ENCODE measurements at regions not wholly inside any gene's neighbourhood (a gene's known extent, or its start where the extent isn't known, plus 50 kb on each side); places are given as distances from the start of the nearest gene placed in this dataset.

DNA sequence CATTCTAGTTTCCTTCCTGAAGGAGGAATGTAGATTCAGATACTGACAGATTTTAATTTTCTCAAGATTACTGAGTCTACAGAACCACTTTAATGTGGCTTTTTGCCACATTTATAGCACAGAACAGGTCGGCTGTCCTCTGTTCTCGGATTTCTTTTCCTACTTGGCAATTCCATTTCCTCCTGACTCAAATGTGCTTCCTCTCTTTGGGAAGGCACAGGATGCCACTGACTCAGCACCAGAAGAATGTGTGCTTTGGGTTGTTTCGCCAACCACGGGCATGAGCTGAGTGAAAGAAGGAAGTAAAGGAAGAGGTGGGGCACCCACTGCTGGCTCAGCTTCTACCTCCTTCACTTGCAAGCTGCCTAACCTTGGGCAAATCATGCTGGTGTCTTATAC lies 970.6 kb upstream of the ACVR2A start:
- H3K9me3 Mint-ChIP-seq = no peaks in the 10 kb centered on the region
- H3K36me3 Mint-ChIP-seq (ENCODE audit: low read depth) = no peaks in the 10 kb centered on the region
- H3K27ac Mint-ChIP-seq = no peak overlapping the region
- intact Hi-C loops (cut with micrococcal nuclease) = no loop called here
- no peak overlapping the region for H3K4me3 Mint-ChIP-seq (ENCODE audit: low read depth)
- H3K27me3 Mint-ChIP-seq (ENCODE audit: low read depth) = no peaks in the 10 kb centered on the region
- DNase-seq (ENCODE audit: low spot score) = no peak
- H3K4me1 Mint-ChIP-seq (ENCODE audit: low read depth) = no peaks in the 10 kb centered on the region

DNA sequence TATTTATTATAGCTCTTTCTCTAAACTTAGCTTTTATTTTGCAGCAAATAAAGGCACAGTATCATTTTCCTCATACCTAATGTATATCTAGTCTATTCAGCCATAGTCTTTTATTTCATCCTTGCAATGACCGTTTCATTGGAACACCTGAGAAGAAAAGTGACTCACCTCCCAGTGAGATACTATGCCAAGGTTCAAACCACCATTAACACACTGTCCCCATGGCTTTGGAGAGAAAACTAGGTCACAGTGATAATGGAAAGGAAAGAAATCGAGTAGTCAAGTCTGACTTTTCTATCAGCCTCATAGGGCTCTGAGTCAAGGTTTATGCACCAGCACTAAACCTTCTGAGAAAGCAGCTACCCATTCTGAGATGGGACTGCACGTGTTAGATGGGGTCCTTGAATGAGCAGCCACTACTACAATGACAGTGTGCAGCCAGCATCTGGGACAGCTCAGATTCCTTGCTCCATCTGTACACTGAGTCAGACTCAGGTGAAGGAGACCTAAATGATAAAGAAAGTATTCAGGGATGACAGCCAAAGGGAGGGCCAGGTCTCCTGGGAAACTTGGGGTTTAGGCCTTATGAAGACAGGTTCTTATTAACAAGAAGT lies 971.1 kb upstream of the ACVR2A start:
- Mint-ChIP-seq H3K27me3 (ENCODE audit: low read depth) (no peaks in the 10 kb centered on the region), H3K4me3 (ENCODE audit: low read depth) (no peak overlapping the region), H3K9me3 (no peaks in the 10 kb centered on the region), H3K27ac (no peak overlapping the region), H3K36me3 (ENCODE audit: low read depth) (no peaks in the 10 kb centered on the region), H3K4me1 (ENCODE audit: low read depth) (no peaks in the 10 kb centered on the region)
- intact Hi-C loops (cut with micrococcal nuclease) = no loop called here
- no peak for DNase-seq (ENCODE audit: low spot score)

GRCh38 chr2:146873056-146873455 lies 971.8 kb upstream of the ACVR2A start:
- Mint-ChIP-seq H3K27ac (no peak overlapping the region), H3K36me3 (ENCODE audit: low read depth) (no peaks in the 10 kb centered on the region), H3K4me1 (ENCODE audit: low read depth) (no peaks in the 10 kb centered on the region), H3K27me3 (ENCODE audit: low read depth) (no peaks in the 10 kb centered on the region), H3K9me3 (no peaks in the 10 kb centered on the region), H3K4me3 (ENCODE audit: low read depth) (no peak overlapping the region)
- DNase-seq (ENCODE audit: low spot score) = no peak
- intact Hi-C loops (cut with micrococcal nuclease) = no loop called here

GRCh38 chr2:146870691-146871090 lies 974.1 kb upstream of the ACVR2A start:
- peaks cover under 1% of the 10 kb centered on the region for H3K9me3 Mint-ChIP-seq
- H3K4me1 Mint-ChIP-seq (ENCODE audit: low read depth) = no peaks in the 10 kb centered on the region
- no peaks in the 10 kb centered on the region for H3K36me3 Mint-ChIP-seq (ENCODE audit: low read depth)
- intact Hi-C loops (cut with micrococcal nuclease) = no loop called here
- no peak for DNase-seq (ENCODE audit: low spot score)
- no peak overlapping the region for H3K4me3 Mint-ChIP-seq (ENCODE audit: low read depth)
- H3K27me3 Mint-ChIP-seq (ENCODE audit: low read depth) = no peaks in the 10 kb centered on the region
- H3K27ac Mint-ChIP-seq = no peak overlapping the region

DNA sequence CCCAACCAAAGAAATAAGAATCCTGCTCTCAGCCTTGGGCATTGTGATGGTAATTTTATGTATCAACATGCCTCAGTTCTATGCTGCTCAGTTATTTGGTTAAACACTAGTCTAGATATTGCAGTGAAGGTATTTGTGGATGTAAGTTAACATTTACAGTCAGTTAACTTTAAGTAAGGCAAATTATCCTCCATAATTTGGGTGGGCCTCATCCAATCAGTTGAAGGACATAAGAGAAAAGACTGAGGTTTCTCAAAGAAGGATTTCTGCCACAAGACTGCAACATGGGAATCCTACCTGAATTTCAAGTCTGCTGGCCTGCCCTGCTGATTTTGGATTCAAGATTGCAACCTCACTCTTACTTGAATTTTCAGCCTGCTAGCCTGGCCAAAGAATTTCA lies 975.5 kb upstream of the ACVR2A start:
- H3K4me3 Mint-ChIP-seq (ENCODE audit: low read depth) = no peak overlapping the region
- DNase-seq (ENCODE audit: low spot score) = no peak
- intact Hi-C loops (cut with micrococcal nuclease) = no loop called here
- no peaks in the 10 kb centered on the region for H3K4me1 Mint-ChIP-seq (ENCODE audit: low read depth)
- H3K27me3 Mint-ChIP-seq (ENCODE audit: low read depth) = no peaks in the 10 kb centered on the region
- H3K27ac Mint-ChIP-seq = no peak overlapping the region
- no peaks in the 10 kb centered on the region for H3K36me3 Mint-ChIP-seq (ENCODE audit: low read depth)
- peaks cover 12% of the 10 kb centered on the region for H3K9me3 Mint-ChIP-seq

DNA sequence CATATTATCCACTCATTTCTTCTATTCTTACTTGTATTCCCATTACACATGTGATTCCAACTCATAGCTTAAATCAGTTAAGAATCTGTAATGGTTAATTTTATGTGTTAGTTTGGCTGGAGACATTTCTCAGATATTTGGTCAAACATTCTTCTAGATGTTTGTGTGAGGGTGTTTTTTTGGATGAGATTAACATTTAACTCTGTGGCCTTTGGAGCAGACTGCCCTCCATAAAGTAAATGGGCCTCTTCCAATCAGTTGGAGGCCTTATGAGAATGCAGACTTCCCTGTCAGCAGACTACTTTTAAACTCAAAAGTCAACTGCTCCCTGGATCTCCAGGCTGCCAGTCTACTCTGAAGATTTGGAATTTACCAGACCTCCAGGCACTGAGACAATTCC lies 976.8 kb upstream of the ACVR2A start:
- no peaks in the 10 kb centered on the region for H3K27me3 Mint-ChIP-seq (ENCODE audit: low read depth)
- no peak overlapping the region for H3K4me3 Mint-ChIP-seq (ENCODE audit: low read depth)
- no peaks in the 10 kb centered on the region for H3K4me1 Mint-ChIP-seq (ENCODE audit: low read depth)
- H3K27ac Mint-ChIP-seq = no peak overlapping the region
- intact Hi-C loops (cut with micrococcal nuclease) = no loop called here
- H3K36me3 Mint-ChIP-seq (ENCODE audit: low read depth) = no peaks in the 10 kb centered on the region
- peaks cover 12% of the 10 kb centered on the region for H3K9me3 Mint-ChIP-seq
- DNase-seq (ENCODE audit: low spot score) = no peak

- Mint-ChIP-seq H3K27me3 (ENCODE audit: low read depth) (no peaks in the 10 kb centered on the region), H3K27ac (no peak overlapping the region), H3K4me3 (ENCODE audit: low read depth) (no peak overlapping the region), H3K9me3 (peaks cover 12% of the 10 kb centered on the region), H3K36me3 (ENCODE audit: low read depth) (no peaks in the 10 kb centered on the region), H3K4me1 (ENCODE audit: low read depth) (no peaks in the 10 kb centered on the region)
- no peak for DNase-seq (ENCODE audit: low spot score)
- intact Hi-C loops (cut with micrococcal nuclease) = no loop called here
Observed at GRCh38 chr2:146867477-146867986, 977.3 kb upstream of the ACVR2A start.

DNA sequence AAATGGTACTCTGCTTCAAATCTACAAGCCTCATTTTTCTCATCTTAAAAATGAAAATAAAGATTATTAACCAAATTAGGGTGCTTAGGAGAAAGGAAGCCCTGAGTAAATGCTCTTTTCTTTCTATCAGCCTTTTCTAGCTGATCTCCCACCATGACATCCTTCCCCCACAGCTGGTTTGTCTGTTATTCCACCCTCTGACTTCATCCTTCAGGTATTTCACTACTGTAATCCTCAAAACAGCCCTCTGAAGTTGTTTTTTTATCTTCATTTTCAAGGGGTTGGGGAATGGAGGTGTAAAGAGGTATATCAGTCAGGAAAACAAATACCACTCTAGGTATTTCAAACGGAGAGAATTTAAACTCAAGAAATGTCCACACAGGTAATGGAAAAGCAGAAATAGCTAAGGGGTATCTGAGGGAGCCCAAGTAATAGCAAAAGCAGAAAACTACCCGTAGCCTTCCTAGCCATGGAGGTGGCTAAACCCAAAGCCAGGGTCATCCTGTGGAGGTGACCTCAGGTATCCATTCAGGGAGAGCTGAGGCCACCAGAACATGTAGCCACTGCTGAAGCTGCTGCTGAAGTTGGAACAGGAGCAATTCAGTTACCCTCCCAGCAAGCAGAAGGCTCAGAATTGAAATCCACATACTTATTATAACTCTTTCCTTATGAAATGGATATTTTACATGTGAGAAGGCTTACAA lies 990.9 kb upstream of the ACVR2A start:
- H3K4me3 Mint-ChIP-seq (ENCODE audit: low read depth) = no peak overlapping the region
- DNase-seq (ENCODE audit: low spot score) = no peak
- no peaks in the 10 kb centered on the region for H3K9me3 Mint-ChIP-seq
- intact Hi-C loops (cut with micrococcal nuclease) = no loop called here
- H3K36me3 Mint-ChIP-seq (ENCODE audit: low read depth) = no peaks in the 10 kb centered on the region
- H3K4me1 Mint-ChIP-seq (ENCODE audit: low read depth) = no peaks in the 10 kb centered on the region
- H3K27me3 Mint-ChIP-seq (ENCODE audit: low read depth) = no peaks in the 10 kb centered on the region
- H3K27ac Mint-ChIP-seq = no peak overlapping the region

- Mint-ChIP-seq H3K27me3 (ENCODE audit: low read depth) (no peaks in the 10 kb centered on the region), H3K27ac (no peak overlapping the region), H3K4me1 (ENCODE audit: low read depth) (no peaks in the 10 kb centered on the region), H3K4me3 (ENCODE audit: low read depth) (no peak overlapping the region), H3K36me3 (ENCODE audit: low read depth) (no peaks in the 10 kb centered on the region), H3K9me3 (no peaks in the 10 kb centered on the region)
- intact Hi-C loops (cut with micrococcal nuclease) = no loop called here
- DNase-seq (ENCODE audit: low spot score) = no peak
Observed at GRCh38 chr2:146852661-146853060, 992.2 kb upstream of the ACVR2A start.

DNA sequence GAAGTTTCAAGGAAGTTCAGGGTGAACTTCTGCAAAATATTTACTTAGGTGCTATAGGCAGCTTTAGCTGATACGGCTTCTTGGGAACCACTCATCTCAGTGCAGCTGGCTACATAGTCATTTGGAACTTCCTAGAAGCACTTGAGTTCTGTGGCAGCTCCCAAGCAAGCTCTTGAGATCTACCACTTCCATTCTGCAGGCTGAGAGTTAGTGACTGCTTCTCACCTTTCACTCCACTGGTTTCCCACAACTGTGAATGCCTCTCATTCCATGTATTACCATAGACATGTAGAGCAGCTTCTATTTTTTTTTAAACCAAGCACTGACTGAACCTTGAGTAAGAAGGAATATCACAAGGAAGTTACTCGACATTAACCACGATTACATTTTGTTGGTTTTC lies 994.1 kb upstream of the ACVR2A start:
- Mint-ChIP-seq H3K4me1 (ENCODE audit: low read depth) (no peaks in the 10 kb centered on the region), H3K27ac (no peak overlapping the region), H3K9me3 (no peaks in the 10 kb centered on the region), H3K36me3 (ENCODE audit: low read depth) (no peaks in the 10 kb centered on the region), H3K4me3 (ENCODE audit: low read depth) (no peak overlapping the region), H3K27me3 (ENCODE audit: low read depth) (no peaks in the 10 kb centered on the region)
- no peak for DNase-seq (ENCODE audit: low spot score)
- intact Hi-C loops (cut with micrococcal nuclease) = no loop called here

- intact Hi-C loops (cut with micrococcal nuclease) = no loop called here
- no peaks in the 10 kb centered on the region for H3K4me1 Mint-ChIP-seq (ENCODE audit: low read depth)
- H3K4me3 Mint-ChIP-seq (ENCODE audit: low read depth) = no peak overlapping the region
- H3K9me3 Mint-ChIP-seq = no peaks in the 10 kb centered on the region
- no peaks in the 10 kb centered on the region for H3K36me3 Mint-ChIP-seq (ENCODE audit: low read depth)
- no peaks in the 10 kb centered on the region for H3K27me3 Mint-ChIP-seq (ENCODE audit: low read depth)
- no peak for DNase-seq (ENCODE audit: low spot score)
- H3K27ac Mint-ChIP-seq = no peak overlapping the region
Observed at GRCh38 chr2:146847846-146848245, 997.0 kb upstream of the ACVR2A start.

GRCh38 chr2:146844226-146844990 lies 1000.4 kb upstream of the ACVR2A start:
- Mint-ChIP-seq H3K27ac (no peak overlapping the region), H3K27me3 (ENCODE audit: low read depth) (no peaks in the 10 kb centered on the region), H3K4me3 (ENCODE audit: low read depth) (no peak overlapping the region), H3K9me3 (no peaks in the 10 kb centered on the region), H3K4me1 (ENCODE audit: low read depth) (no peaks in the 10 kb centered on the region), H3K36me3 (ENCODE audit: low read depth) (no peaks in the 10 kb centered on the region)
- DNase-seq (ENCODE audit: low spot score) = no peak
- intact Hi-C loops (cut with micrococcal nuclease) = no loop called here

GRCh38 chr2:146837857-146838256 lies 1007.0 kb upstream of the ACVR2A start:
- H3K27ac Mint-ChIP-seq = no peak overlapping the region
- no peaks in the 10 kb centered on the region for H3K4me1 Mint-ChIP-seq (ENCODE audit: low read depth)
- no peaks in the 10 kb centered on the region for H3K9me3 Mint-ChIP-seq
- no peak for DNase-seq (ENCODE audit: low spot score)
- no peaks in the 10 kb centered on the region for H3K36me3 Mint-ChIP-seq (ENCODE audit: low read depth)
- intact Hi-C loops (cut with micrococcal nuclease) = no loop called here
- no peak overlapping the region for H3K4me3 Mint-ChIP-seq (ENCODE audit: low read depth)
- no peaks in the 10 kb centered on the region for H3K27me3 Mint-ChIP-seq (ENCODE audit: low read depth)
